ENCODE measurements at regions not wholly inside any gene's neighbourhood (a gene's known extent, or its start where the extent isn't known, plus 50 kb on each side); places are given as distances from the start of the nearest gene placed in this dataset.
A peak's percentile ranks its signal among the peaks of the same experiment; 100 is the strongest.
"Not testable (repeated sequence)": the region's sequence is repeated elsewhere in the genome, so short reads cannot be mapped to it uniquely, and the experiment has no call there.

DNA sequence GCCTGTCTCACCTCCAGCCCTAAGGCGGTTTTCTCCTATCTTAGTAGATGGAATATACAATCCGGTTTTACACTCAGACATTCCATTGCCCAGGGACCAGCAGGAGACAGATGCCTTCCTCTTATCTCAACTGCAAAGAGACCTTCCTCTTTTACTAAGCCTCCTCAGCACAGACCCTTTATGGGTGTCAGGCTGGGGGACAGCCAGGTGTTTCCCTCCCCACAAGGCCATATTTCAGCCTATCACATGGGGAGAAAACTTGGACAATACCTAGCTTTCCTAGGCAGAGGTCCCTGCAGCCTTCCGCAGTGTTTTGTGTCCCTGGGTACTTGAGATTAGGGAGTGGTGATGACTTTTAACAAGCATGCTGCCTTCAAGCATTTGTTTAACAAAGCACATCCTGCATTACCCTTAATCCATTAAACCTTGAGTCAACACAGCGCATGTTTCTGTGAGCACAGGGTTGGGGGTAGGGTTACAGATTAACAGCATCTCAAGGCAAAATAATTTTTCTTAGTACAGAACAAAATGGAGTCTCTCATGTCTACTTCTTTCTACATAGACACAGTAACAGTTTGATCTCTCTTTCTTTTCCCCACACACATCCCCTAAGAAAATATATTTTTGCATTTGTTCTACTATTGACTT lies 876.2 kb downstream of the ANKRD7 start:
- not testable (repeated sequence) for DNase-seq (ENCODE audit: low read depth in 2 of 2)

DNA sequence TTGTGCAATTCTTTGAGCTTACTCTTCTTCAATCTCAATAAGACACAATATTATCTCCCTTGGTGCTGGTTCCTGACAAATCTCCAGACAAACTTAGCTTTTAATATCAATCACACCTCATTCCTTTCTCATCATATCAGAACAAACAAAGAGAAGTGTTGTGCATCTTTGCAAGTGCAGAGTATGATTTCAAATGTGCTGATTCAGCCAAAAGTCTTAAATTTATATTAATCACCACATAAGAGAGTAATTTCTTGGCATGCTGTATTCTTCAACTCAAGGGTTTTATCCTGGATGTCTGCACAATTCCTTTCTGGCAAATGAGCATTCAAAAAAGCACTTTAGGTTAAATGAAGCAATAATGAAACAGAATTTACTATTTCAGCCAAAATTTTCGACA lies 877.8 kb downstream of the ANKRD7 start:
- no peak for DNase-seq (ENCODE audit: low read depth in 2 of 2)

DNA sequence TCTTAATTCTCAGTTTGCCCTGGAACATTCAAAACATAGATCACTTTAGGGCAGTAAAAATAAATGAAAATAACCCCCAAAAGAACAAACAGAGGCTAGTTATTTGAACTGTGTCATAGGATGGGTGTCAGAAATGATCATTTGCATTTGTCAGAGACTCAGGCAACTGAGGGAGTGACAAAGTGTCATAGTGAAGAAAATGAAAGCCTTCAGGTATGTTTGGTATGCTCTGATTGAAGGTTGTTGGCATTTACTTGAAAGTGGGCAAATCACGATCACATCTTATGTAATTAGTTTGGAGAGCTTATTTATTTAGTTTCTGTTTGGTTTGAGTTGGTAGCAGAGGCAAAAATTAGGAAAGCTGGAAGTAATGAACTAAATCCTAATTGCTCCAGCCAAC lies 880.9 kb downstream of the ANKRD7 start:
- DNase-seq (ENCODE audit: low read depth in 2 of 2): no peak

DNA sequence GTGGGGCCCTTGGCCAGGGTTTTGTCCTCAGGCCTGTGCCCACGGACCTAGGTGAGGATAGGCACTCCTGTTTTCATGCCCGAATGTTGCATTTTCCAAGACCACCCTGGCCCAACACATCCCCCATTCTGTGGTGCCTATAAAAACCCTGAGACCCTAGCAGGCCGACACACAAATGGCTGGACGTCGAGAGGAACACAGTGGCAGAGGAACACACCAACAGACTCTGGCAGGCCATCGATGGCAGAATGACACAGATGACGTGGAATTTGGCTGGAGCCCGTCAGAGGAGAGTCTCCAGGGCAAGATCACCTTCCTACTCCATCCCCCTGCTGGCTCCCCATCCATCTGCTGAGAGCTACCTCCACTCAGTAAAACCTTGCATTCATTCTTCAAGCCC lies 898.8 kb downstream of the ANKRD7 start:
- no peak for DNase-seq (ENCODE audit: low read depth in 2 of 2)

DNA sequence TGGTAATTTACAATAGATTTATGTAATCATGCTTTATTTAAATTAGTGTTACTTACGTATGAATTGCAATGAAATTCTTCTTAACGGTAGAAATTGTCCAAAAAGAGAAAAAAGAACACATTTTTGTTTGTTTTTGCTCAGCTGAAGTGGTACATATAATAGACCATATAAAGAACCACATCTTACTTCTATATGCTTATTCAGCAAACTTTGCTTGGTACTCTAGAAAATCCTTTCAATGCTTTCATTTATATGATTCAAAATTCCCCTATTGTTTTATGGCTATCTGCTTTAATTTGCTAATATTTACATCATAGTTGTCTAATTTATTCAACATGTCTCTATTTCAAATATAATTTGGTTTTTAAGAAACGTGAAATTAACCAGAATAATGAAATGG lies 903.2 kb downstream of the ANKRD7 start:
- no peak for DNase-seq (ENCODE audit: low read depth in 2 of 2)

DNA sequence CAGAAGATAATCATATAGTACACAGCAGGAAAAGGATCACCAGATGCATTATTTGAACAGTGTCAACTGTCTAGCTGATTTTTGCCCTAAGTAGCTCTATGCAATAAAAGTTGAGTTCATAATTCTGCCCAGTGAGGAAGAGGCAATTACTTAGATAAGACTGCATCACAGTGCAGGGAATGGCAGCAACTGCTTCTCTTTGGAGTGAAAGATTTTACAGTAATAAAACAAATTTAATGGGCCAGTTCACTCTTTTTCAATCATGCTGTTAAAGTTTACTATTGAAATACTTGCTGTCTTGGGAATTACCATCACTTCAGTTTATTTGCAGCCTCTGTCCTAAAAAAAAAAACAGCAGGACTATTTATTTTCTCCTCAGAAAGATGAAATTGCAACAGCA lies 907.9 kb downstream of the ANKRD7 start:
- DNase-seq (ENCODE audit: low read depth in 2 of 2): no peak

DNA sequence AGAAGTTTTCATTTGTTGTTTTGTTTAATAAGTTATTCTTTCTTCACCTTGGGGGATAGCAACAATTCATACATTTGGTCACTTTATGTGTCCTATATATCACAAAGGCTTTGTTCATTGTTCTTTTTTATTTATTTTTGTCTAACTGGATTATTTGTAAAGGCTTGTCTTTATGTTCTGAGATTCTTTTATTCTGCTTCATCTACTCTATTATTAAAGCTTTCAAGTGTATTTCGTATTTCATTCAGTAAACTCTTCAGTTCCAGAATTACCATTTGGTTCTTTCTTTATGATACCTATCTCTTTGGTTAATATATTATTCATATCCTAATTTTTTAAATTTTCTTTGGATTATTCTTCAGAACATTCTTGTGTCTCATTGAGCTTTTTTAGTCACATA lies 942.9 kb downstream of the ANKRD7 start:
- no peak for DNase-seq (ENCODE audit: low read depth in 2 of 2)

DNA sequence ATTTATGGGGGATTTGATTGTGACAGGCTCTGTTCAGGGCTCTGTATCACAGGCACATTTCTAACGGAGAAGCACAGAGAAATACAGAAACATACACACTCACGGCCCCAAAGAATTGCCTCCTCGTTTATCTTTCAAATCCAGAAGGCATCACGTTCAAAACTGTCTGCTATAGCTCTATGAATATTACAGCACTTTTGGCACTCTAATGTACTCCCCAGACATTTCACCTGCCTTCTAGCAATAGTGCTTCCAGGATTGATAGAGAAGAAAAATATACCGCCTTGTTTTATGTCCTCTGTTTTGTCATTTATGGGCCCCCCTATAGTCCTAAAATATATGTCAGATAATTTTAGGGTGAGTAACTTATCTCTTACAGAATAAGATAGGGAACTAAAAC lies 947.5 kb downstream of the ANKRD7 start:
- DNase-seq (ENCODE audit: low read depth in 2 of 2): no peak

DNA sequence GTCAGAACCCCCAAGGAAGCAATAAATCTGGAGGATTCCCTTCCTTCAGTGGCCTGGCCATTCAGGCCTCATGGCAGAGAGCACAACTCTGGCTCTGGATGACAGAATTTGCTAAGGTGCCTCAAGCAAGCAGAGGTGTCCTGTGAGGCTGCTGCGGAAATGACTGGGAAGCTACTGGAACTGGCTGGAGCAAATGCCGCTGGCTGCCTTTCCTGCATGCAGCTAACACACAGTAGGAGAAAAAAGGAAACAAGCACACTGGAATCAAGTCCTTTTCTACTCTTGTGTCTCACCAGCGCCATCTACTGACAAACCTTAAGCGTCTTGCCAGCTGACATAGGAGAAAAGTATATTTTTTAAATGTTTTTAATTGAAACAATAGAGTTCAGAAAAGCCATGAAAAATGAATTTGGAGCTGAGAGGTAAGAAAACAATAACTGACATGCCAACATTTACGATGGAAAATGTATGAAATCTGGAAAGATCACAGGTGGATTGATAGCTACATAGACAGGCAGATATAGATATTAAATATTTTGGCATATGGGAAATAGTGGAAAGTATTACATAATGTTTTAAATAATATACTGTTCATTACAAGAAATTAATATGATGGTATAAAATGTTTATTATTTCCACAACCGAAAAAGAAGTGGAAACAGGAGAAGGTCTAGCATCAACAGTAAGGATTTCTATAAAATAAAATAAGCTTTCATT lies 951.6 kb downstream of the ANKRD7 start:
- DNase-seq (ENCODE audit: low read depth in 2 of 2): peak; percentile 6 to 16

DNA sequence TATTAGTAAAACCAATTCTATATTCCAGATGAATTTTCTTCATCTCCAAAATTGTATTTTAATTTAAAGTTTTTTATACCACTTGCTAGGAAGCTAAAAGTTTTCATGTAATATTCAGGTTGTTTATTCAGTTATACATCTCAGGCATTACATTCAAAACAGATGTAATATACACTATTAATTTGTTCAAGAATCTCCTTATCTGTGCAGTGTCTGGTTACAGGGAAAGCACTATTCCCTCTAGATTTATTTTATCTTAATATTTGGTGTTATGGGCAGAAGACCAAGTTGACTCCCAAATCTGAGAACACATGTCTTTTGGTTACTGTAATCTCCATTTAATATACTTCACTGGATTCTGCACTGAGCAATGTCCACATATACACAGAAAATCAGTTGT lies 953.4 kb downstream of the ANKRD7 start:
- DNase-seq (ENCODE audit: low read depth in 2 of 2): no peak

DNA sequence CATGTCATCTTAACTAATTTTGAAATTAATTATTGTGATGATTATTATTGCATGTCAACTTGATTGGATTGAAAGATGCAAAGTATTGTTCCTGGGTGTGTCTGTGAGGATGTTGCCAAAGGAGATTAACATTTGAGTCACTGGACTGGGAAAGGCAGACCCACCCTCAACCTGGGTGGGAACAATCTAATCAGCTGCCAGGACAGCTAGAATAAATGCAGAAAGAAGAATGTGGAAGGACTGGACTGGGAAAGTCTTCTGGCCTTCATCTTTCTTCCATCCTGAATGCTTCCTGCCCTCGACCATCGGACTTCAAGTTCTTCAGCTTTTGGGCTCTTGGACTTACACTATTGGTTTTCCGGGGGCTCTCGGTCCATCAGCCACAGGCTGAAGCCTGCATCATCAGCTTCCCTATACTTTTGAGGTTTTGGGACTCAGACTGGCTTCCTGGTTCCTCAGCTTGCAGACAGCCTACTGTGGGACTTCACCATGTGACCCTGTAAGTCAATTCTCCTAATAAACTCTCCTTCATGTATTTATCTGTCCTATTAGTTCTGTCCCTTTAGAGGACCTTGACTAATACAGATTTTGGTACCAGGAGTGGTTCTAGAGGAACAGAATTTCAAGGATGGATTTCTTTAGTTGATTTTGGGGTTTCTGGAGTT lies 959.8 kb downstream of the ANKRD7 start:
- no peak for DNase-seq (ENCODE audit: low read depth in 2 of 2)

DNA sequence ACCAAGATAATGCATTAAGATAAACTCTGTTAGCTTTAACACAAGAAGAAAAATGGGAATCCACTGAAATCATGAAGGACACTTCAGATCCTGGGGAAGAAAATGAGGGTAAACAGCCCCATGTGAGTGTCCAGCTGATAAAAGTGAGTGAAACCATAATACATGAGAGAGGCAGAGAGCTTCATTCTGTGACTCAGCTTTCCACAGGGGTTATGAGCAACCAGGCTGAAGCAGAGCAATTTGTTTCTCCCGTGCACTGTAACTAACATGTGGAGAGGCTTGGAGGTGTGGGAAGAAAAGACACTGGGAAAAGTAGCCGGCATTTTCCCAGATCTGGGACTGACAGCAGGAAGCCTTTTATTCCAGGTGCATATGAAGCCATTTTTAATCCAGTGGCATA lies 971.7 kb downstream of the ANKRD7 start:
- DNase-seq (ENCODE audit: low read depth in 2 of 2): no peak

DNA sequence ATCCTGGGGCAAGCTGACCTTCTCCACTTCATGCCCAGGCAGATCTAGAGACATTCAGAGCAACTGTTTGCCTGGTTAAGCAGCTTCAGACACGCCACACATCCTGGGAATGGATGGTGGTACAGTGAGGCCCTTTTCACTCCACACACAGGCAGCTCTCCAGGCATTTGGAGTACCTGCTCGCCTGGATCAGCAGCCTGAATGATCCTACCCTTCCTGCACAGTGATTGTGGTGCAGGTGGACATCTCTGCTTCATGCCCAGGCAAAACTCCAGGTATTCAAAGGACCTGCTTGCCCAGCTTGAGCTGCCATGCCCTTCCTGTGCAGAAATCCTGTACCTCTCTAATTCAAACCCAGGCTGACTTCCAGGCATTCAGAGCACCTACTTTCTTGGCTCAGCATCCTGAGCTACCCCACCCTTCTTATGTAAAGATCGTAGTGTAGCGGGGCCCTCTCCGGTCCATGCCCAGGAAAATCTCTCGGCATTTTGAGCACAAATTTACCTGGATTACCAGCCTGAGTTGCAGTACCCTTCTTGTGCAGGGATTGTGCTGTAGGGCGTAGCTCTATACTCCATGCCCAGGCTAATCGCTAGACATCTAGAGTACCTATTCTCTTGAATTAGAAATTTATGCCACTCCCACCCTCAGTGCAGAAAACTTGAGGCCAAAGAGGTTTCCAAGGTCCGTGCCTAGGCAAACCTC lies 972.8 kb downstream of the ANKRD7 start:
- no peak for DNase-seq (ENCODE audit: low read depth in 2 of 2)

DNA sequence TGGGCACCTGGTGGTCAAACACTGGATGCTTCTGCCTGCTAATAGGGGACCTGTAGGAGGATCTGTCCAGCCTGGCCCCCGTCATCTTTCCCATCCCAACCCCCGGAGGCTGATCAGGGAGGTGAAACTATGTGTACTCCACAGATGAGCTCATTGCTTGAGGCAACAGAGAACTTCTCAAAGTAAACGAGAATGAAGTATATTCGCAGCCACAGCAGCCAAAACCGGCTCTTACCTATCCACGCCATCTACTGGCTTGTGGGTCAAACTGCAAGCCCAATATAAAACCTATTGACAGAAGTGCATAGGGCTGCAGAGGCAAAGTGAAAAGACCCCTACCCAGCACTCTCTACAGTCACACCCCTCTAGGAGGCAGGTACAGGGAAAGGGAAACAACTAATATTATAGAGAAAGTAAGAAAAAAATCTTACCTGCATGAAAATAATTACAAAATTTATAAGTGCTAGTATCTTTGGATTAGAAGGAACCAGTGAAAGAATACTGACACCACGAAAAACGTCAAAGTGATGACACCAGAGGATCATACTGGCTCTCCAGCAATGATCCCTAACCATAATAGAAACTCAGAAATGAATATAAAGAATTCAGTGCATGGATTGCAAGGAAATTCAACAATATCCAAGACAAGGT lies 973.5 kb downstream of the ANKRD7 start:
- DNase-seq (ENCODE audit: low read depth in 2 of 2): peak in 1 of 2 experiments; percentile 6

DNA sequence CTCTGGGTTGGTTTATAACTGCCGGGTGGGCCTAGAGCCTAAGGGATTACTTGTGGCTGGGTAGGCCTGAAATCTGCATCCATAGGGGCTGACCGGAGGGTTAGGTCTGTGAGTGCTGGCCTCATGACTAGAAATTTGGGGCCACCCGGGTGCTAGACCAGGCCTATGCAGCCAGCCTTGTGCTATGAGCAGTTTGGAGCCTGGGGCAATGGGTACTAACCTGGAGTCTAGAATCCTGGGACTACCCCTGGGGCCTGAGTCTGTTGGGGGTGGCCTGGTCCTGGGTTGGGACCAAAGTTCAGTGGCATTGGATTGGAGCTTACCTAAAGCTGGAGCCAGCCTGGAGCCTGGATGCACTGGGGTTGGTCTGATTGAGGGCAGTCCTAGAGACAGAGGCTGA lies 995.2 kb downstream of the ANKRD7 start:
- no peak for DNase-seq (ENCODE audit: low read depth in 2 of 2)

DNA sequence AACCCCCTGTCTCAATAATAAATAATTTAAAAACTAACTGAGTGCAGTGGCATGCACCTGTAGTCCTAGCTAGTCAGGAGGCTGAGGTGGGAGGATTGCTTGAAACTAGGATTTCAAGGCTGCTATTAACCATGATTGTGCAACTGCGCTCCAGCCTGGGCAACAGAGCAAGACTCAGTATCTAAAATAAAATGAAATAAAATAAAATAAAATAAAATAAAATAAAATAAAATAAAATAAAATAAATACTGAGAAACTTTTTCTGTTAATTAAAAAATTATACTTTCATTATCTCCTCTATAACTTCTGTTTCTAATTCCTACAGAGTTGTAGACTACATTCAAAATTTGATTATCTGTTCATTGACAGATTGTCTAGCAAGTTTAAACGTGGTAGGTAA lies 999.4 kb downstream of the ANKRD7 start:
- no peak for DNase-seq (ENCODE audit: low read depth in 2 of 2)

DNA sequence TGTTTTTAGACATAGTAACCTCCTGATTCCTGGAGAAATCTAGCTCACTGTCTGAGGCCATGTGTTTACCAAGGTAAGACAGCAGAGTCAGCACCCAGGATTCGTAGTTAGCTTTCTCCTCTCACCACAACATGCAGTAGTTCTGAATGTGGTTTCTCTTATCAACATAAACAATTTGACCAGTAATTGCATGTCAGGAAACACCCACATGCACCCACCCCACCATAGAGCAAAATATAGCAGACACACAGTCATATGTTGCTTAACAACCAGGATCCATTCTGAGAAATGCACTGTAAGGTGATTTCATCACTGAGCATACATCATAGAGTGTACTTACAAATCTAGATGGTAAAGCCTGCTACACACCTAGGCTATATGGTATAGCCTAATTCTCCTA lies 1004.0 kb downstream of the ANKRD7 start:
- DNase-seq (ENCODE audit: low read depth in 2 of 2): no peak

DNA sequence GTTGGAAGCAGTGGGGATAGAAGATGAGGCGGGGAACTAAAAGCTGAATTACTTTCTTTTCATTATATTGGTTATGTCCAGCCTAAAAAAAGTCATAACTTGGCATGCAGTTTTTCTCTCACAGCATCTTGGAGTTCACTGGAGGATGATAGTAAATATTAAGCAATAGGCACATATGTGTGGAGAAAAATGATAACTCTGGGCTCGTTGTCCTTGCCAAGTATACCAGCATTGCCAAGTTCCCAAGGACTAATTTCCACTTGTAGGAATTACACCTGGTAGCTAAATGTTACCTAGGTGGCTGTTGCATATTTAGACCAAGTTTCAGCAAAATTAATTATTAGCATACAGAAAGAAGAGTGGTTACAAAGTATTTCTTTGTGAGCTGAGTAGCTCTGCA lies 1007.6 kb downstream of the ANKRD7 start:
- no peak for DNase-seq (ENCODE audit: low read depth in 2 of 2)

DNA sequence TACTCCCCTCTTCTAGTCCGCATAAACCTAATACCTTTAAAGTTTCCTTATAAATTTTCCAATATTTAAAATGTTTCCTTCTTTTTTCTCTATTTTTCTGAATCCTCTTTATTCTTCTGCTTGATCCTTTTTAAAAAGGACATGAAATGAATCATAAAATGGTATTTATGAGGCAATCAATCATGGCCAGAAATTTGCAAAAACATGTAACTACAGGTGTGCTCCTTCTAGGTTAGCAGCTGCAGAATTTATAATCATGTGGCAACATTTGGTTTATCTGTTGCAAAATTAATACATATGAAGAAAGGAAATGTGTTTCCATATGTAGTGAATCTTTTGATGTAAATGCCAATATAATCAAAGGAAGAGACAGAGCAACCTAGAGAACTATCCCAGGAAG lies 1008.5 kb downstream of the ANKRD7 start:
- DNase-seq (ENCODE audit: low read depth in 2 of 2): no peak

DNA sequence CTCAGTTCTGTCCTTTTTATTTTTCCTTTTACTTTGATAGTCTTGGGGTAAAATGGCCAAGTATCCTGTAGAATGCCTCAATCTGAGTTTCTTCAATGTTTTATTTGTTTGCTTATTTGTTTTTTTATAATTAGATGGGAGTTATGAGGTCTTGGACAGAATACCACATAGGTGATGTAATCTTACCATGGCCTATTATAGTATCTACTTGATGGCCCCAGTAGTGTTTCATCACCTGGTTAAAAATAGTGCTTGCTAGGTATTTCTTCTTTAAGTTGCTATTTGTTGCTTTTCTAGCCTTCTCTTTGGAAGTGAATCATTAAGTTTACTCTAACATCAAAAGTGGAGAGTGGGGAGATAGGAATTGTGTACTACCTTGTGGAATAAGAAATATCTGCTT lies 1020.0 kb upstream of the KCND2 start:
- no peak for DNase-seq (ENCODE audit: low read depth in 2 of 2)

DNA sequence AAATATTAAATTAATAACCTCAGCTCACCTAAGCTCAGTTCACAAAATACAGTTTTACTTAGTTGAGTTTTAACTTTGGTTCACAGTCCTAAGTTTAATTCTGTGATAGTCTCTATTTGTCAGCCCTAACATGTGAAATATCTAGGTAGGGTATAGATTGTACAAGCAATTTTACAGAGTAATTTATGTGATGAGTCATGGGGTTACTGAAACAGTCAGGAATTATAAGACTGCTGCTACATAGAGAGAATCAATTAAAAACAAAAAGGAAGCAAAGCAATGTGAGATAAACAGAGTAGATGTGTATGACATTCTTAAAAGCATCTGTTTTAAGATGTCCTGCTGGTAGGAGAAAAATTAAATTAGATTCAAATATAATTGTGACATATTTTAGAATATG lies 1018.2 kb upstream of the KCND2 start:
- DNase-seq (ENCODE audit: low read depth in 2 of 2): no peak

DNA sequence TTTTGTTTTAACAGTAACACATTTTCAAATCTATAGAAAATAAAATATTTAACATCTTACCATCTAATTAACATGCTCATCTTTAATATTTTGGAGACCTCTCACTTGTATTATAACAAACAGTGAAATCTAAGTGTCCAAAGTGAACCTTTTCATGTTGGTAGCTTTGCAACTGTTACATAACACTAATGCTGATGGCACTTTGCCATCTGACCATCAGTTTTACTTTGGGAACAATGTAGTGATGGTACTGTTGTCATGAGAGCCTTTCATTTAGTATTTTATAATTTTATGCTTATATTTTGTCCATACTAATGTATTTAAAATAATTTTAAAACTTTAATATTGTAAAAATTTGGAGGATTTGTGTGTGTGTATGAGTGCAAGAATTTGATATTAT lies 1017.0 kb upstream of the KCND2 start:
- no peak for DNase-seq (ENCODE audit: low read depth in 2 of 2)

Measured in fibroblast of skin of left biceps (primary cell).